Femur (tissue), 1 donor: ENCODE measurements at regions not wholly inside any gene's neighbourhood (a gene's known extent, or its start where the extent isn't known, plus 50 kb on each side); places are given as distances from the start of the nearest gene placed in this dataset.
"Not testable (repeated sequence)": the region's sequence is repeated elsewhere in the genome, so short reads cannot be mapped to it uniquely, and the experiment has no call there.

Source experiments
- DNase-seq: peaks from one replicate; pipeline ENCODE4 v3.0.0-alpha.2; 2017

DNA sequence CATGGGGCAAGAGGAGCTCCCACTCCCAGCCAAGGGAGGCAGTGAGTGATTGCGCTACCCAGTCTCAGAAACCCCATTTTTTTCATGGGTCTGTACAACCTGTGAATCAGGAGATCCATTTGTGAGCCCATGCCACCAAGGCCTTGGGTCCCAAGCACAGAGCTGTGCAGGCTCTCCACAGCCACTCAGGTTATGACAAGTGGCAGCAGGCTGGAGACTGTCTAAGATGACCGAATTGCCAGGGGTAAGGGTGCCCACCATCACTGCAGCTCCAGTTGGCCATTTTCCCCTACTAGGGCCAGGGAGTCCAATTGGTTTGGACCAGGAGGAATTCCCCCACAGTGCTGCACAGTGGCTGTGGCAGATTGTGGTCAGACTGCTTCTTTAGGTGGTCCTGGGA lies 407.5 kb upstream of the KLHL4 start:
- DNase-seq, result no peak

GRCh38 chrX:87140800-87141483 lies 376.7 kb upstream of the KLHL4 start:
- DNase-seq, result no peak

- no peak for DNase-seq
These were observed 357.1 kb upstream of the KLHL4 start for GRCh38 chrX:87160435-87161010.

DNA sequence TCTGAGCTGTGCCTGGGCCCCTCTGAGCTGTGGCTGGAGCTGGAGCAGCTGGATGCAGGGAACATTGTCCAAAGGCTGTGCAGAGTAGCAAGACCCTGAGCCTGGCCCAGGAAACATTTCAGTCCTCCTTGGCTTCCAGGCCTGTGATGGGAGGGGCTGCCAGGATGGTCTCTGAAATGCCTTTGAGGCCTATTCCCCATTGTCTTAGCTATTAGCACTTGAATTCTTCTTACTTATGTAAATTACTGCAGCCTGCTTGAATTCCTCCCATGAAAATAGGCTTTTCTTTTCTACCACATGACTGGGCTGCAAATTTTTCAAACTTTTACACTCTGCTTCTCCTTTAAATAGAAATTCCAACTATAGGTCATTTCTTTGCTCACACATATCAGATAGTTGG lies 349.8 kb upstream of the KLHL4 start:
- no peak for DNase-seq

DNA sequence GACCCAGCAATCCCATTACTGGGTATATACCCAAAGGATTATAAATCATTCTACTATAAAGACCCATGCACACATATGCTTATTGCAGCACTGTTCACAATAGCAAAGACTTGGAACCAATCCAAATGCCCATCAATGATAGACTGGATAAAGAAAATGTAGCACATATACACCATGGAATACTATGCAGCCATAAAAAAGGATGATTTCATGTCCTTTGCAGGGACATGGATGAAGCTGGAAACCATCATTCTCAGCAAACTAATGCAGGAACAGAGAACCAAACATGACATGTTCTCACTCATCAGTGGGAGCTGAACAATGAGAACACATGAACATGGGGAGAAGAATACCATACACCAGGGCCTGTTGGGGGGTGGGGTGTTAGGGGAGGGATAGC lies 339.6 kb upstream of the KLHL4 start:
- not testable (repeated sequence) for DNase-seq
